ENCODE measurements at regions not wholly inside any gene's neighbourhood (a gene's known extent, or its start where the extent isn't known, plus 50 kb on each side); places are given as distances from the start of the nearest gene placed in this dataset.

DNA sequence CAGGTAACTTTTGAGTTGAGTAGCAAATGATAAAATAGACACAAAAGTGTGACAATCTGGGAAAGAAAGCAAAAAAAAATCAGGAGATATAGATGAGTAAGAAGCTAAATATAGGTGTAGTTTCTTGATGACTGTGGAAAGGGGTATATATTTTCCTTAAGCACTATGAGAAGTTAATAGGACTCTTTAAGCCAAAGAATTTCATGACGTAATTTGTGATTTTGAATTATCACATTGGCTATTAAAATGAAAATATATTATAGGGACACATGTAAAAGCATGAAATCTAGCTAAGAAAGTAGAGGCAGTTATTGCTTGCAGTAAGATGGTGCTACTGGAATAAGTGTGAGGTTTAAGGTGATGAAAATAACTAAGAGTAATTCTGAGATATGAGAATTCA is 759.1 kb downstream of the KCNT2 start:
- TF ChIP-seq POLR2A (IDR thresholded peaks at IDR 0.05) (no peak), POLR2AphosphoS5 (IDR thresholded peaks at IDR 0.05) (no peak), EP300 (IDR thresholded peaks at IDR 0.05) (no peak)
- TF ChIP-seq, protein P1, sequence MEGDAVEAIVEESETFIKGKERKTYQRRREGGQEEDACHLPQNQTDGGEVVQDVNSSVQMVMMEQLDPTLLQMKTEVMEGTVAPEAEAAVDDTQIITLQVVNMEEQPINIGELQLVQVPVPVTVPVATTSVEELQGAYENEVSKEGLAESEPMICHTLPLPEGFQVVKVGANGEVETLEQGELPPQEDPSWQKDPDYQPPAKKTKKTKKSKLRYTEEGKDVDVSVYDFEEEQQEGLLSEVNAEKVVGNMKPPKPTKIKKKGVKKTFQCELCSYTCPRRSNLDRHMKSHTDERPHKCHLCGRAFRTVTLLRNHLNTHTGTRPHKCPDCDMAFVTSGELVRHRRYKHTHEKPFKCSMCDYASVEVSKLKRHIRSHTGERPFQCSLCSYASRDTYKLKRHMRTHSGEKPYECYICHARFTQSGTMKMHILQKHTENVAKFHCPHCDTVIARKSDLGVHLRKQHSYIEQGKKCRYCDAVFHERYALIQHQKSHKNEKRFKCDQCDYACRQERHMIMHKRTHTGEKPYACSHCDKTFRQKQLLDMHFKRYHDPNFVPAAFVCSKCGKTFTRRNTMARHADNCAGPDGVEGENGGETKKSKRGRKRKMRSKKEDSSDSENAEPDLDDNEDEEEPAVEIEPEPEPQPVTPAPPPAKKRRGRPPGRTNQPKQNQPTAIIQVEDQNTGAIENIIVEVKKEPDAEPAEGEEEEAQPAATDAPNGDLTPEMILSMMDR (IDR thresholded peaks at IDR 0.05): no peak
